H1 (cell line): ENCODE measurements at regions not wholly inside any gene's neighbourhood (a gene's known extent, or its start where the extent isn't known, plus 50 kb on each side); places are given as distances from the start of the nearest gene placed in this dataset.

Experiments
- CTCF ChIA-PET: fragments of 300-600 bp; sonication (Branson Sonifier 250); formaldehyde crosslinking; loops from one replicate; lab custom pipeline; 2021; ENCODE audit not compliant: partially characterized antibody; lab: Charles Lee
- POLR2A ChIA-PET: fragments of 300-600 bp; sonication (Branson Sonifier 250); formaldehyde crosslinking; loops from one replicate; lab custom pipeline; 2021; ENCODE audit warnings: inconsistent platforms; ENCODE audit not compliant: partially characterized antibody; lab: Charles Lee
- DNase-seq, 2 experiments: peaks; one replicate each; pipeline versions ENCODE4 v3.0.0 to v3.0.0-alpha.2; 2010 to 2022; ENCODE audit warnings: low spot score in 2 of 2, low read depth in 1 of 2, mixed read lengths in 1 of 2
- FAIRE-seq: peaks from 2 replicates; lab custom pipeline; 2011; peaks lifted over from hg19 to GRCh38; lab: Jason Lieb, UNC
- H2AFZ ChIP-seq: 2 replicates; pipeline ENCODE4 v1.8.1; 2012; ENCODE audit warnings: low read length, inconsistent platforms
- H2AK5ac ChIP-seq: 2 replicates; pipeline ENCODE4 v1.6.1; 2013; ENCODE audit warnings: low read depth, low read length
- H2BK120ac ChIP-seq: replicated peaks from 2 replicates; pipeline ENCODE3; 2013; ENCODE audit warnings: low read depth, low read length, inconsistent platforms
- H2BK12ac ChIP-seq: 2 replicates; pipeline ENCODE4 v1.6.1; 2013; ENCODE audit warnings: low read depth, low read length
- H2BK15ac ChIP-seq: 2 replicates; pipeline ENCODE4 v1.6.1; 2013; ENCODE audit warnings: low read length
- H2BK20ac ChIP-seq: 2 replicates; pipeline ENCODE4 v1.6.1; 2013; ENCODE audit warnings: low read length
- H2BK5ac ChIP-seq: 2 replicates; pipeline ENCODE4 v1.6.1; 2013; ENCODE audit warnings: low read depth, low read length
- H3K14ac ChIP-seq: 2 replicates; pipeline ENCODE4 v1.6.1; 2013; ENCODE audit warnings: inconsistent platforms; ENCODE audit not compliant: insufficient read length
- H3K18ac ChIP-seq: 2 replicates; pipeline ENCODE4 v1.6.1; 2013; ENCODE audit warnings: low read length; ENCODE audit errors: extremely low read depth
- H3K23ac ChIP-seq: 2 replicates; pipeline ENCODE4 v1.6.1; 2013; ENCODE audit warnings: inconsistent platforms; ENCODE audit not compliant: insufficient read length
- H3K23me2 ChIP-seq: 2 replicates; pipeline ENCODE4 v1.6.1; 2013; ENCODE audit warnings: low read depth, low read length
- H3K27ac ChIP-seq: 2 replicates; pipeline ENCODE4 v1.6.1; 2011; ENCODE audit warnings: low read depth, low read length, inconsistent platforms
- H3K27me3 ChIP-seq, 4 experiments: replicated peaks in 1 of 4; 1 replicate in 1 of 4; 2 replicates in 3 of 4; pipeline versions ENCODE4 v1.6.1 to v1.8.1; 2011 to 2013; ENCODE audit warnings: low read length in 3 of 4, mild to moderate bottlenecking in 3 of 4, inconsistent platforms in 2 of 4, mixed read lengths in 2 of 4, moderate library complexity in 1 of 4; ENCODE audit not compliant: control insufficient read depth in 3 of 4, insufficient read depth in 3 of 4; ENCODE audit errors: extremely low read depth in 1 of 4
- H3K36me3 ChIP-seq, 4 experiments: 2 replicates each; pipeline versions ENCODE4 v1.6.1 to v1.8.1; 2011 to 2013; ENCODE audit warnings: mild to moderate bottlenecking in 4 of 4, low read length in 3 of 4, moderate library complexity in 2 of 4, control low read depth in 1 of 4, inconsistent platforms in 1 of 4; ENCODE audit not compliant: insufficient read depth in 4 of 4, control insufficient read depth in 2 of 4
- H3K4ac ChIP-seq: replicated peaks from 2 replicates; pipeline ENCODE3; 2013; ENCODE audit warnings: low read length, low read depth, mixed read lengths, inconsistent platforms; ENCODE audit not compliant: insufficient read length
- H3K4me1 ChIP-seq, 4 experiments: replicated peaks in 1 of 4; 1 replicate in 1 of 4; 2 replicates in 3 of 4; pipeline versions ENCODE4 v1.6.1 to v1.8.1; 2011 to 2013; ENCODE audit warnings: low read length in 3 of 4, inconsistent platforms in 2 of 4, mixed read lengths in 1 of 4; ENCODE audit not compliant: insufficient read depth in 4 of 4, control insufficient read depth in 3 of 4
- H3K4me2 ChIP-seq, 2 experiments: 2 replicates each; pipeline versions ENCODE4 v1.6.1 to v1.8.1; 2011 to 2013; ENCODE audit warnings: low read depth in 2 of 2, low read length in 2 of 2, control low read depth in 1 of 2, inconsistent platforms in 1 of 2, mild to moderate bottlenecking in 1 of 2; ENCODE audit not compliant: insufficient read depth in 1 of 2
- H3K4me3 ChIP-seq, 4 experiments: fragments of 200-600, 300-600 bp in 1 of 4; sonication (generic), shearing (Covaris generic), sonication (Bioruptor Twin) in 1 of 4; 2 replicates each; pipeline versions ENCODE4 v1.5.1 to v1.8.1; 2011 to 2016; ENCODE audit warnings: low read length in 4 of 4, low read depth in 3 of 4, control low read depth in 2 of 4, inconsistent platforms in 2 of 4, mild to moderate bottlenecking in 2 of 4, mixed read lengths in 1 of 4, moderate library complexity in 1 of 4; ENCODE audit not compliant: insufficient read depth in 2 of 4; ENCODE audit errors: extremely low read depth in 1 of 4
- H3K56ac ChIP-seq: replicated peaks from 2 replicates; pipeline ENCODE3; 2013; ENCODE audit warnings: low read depth, mild to moderate bottlenecking, mixed read lengths, low read length, inconsistent platforms; ENCODE audit not compliant: insufficient read length
- H3K79me1 ChIP-seq: 2 replicates; pipeline ENCODE4 v1.6.1; 2013; ENCODE audit warnings: low read depth, low read length, control low read depth
- H3K79me2 ChIP-seq, 2 experiments: 2 replicates each; pipeline versions ENCODE4 v1.6.1 to v1.8.1; 2012 to 2013; ENCODE audit warnings: low read length in 2 of 2, mild to moderate bottlenecking in 2 of 2, inconsistent platforms in 1 of 2; ENCODE audit not compliant: insufficient read depth in 2 of 2, control insufficient read depth in 1 of 2
- H3K9ac ChIP-seq, 4 experiments: replicated peaks in 1 of 4; 1 replicate in 1 of 4; 2 replicates in 3 of 4; pipeline versions ENCODE4 v1.6.1 to v1.8.1; 2011 to 2013; ENCODE audit warnings: low read depth in 3 of 4, low read length in 3 of 4, control low read depth in 2 of 4, mild to moderate bottlenecking in 2 of 4, moderate library complexity in 2 of 4, inconsistent platforms in 1 of 4; ENCODE audit errors: extremely low read depth in 1 of 4
- H3K9me3 ChIP-seq, 2 experiments: 2 replicates each; pipeline versions ENCODE4 v1.6.1 to v1.8.1; 2012 to 2013; ENCODE audit warnings: mild to moderate bottlenecking in 2 of 2, moderate library complexity in 2 of 2, control low read depth in 1 of 2, inconsistent platforms in 1 of 2, low read depth in 1 of 2, low read length in 1 of 2, mixed read lengths in 1 of 2; ENCODE audit not compliant: insufficient read depth in 2 of 2
- H4K20me1 ChIP-seq, 2 experiments: replicated peaks in 1 of 2; 2 replicates each; pipeline versions ENCODE3 to v1.8.1; 2011 to 2013; ENCODE audit warnings: inconsistent platforms in 2 of 2, low read length in 2 of 2, mild to moderate bottlenecking in 1 of 2; ENCODE audit not compliant: insufficient read depth in 2 of 2, control insufficient read depth in 1 of 2
- H4K5ac ChIP-seq: 2 replicates; pipeline ENCODE4 v1.6.1; 2013; ENCODE audit warnings: low read length, low read depth, mixed read lengths, inconsistent platforms; ENCODE audit not compliant: insufficient read length
- H4K8ac ChIP-seq: 2 replicates; pipeline ENCODE4 v1.8.0; 2013; ENCODE audit warnings: mild to moderate bottlenecking, moderate library complexity, low read length, inconsistent platforms; ENCODE audit not compliant: insufficient read depth; ENCODE audit errors: extremely low read depth
- H4K91ac ChIP-seq: replicated peaks from 2 replicates; pipeline ENCODE3; 2013; ENCODE audit warnings: low read length, mixed read lengths, inconsistent platforms; ENCODE audit not compliant: insufficient read length
- BACH1 ChIP-seq: IDR thresholded peaks from 2 replicates; pipeline ENCODE4 v1.6.1; 2012; ENCODE audit warnings: low read length, improper control_type of control experiment
- CEBPB ChIP-seq: IDR thresholded peaks from 2 replicates; pipeline ENCODE4 v1.6.1; 2012; ENCODE audit warnings: low read depth, low read length
- CHD1 ChIP-seq: IDR thresholded peaks from 2 replicates; pipeline ENCODE4 v1.6.1; 2012; ENCODE audit warnings: low read depth, low read length, improper control_type of control experiment
- EP300 ChIP-seq, 2 experiments: IDR thresholded peaks; 1 replicate in 1 of 2; 2 replicates in 1 of 2; pipeline ENCODE4 v1.6.1; 2011 to 2012; ENCODE audit warnings: low read depth in 2 of 2, low read length in 2 of 2, mild to moderate bottlenecking in 2 of 2, borderline replicate concordance in 1 of 2, inconsistent platforms in 1 of 2, moderate library complexity in 1 of 2
- NRF1 ChIP-seq: IDR thresholded peaks from 2 replicates; pipeline ENCODE4 v1.6.1; 2011; ENCODE audit warnings: mild to moderate bottlenecking, low read depth, low read length, improper control_type of control experiment
- SIN3A ChIP-seq, 2 experiments: IDR thresholded peaks in 1 of 2; conservative IDR thresholded peaks in 1 of 2; 2 replicates each; pipeline ENCODE4 v1.6.1; 2011 to 2012; ENCODE audit warnings: low read length in 2 of 2, improper control_type of control experiment in 1 of 2, low read depth in 1 of 2, mild to moderate bottlenecking in 1 of 2
- TAF1 ChIP-seq: IDR thresholded peaks from 2 replicates; pipeline ENCODE4 v1.6.1; 2011; ENCODE audit warnings: mild to moderate bottlenecking, low read depth, low read length
- TBP ChIP-seq: IDR thresholded peaks from 2 replicates; pipeline ENCODE4 v1.6.1; 2011; ENCODE audit warnings: low read depth, low read length, improper control_type of control experiment
- YY1 ChIP-seq: IDR thresholded peaks from 2 replicates; pipeline ENCODE4 v1.6.1; 2011; ENCODE audit warnings: low read depth, mild to moderate bottlenecking, low read length
- ZNF274 ChIP-seq: IDR thresholded peaks from 2 replicates; pipeline ENCODE4 v1.7.0; 2012; ENCODE audit warnings: low read length, borderline replicate concordance; ENCODE audit errors: extremely low read depth
- WGBS, 2 experiments: shearing (Covaris generic) in 1 of 2; methylation state at CpG; one replicate each; pipeline versions ENCODE4 v1.1.6 to v1.1.7; 2013 to 2015; ENCODE audit warnings: low lambda C conversion rate in 2 of 2, mixed read lengths in 2 of 2, inconsistent platforms in 1 of 2, low coverage in 1 of 2, missing lambda C conversion rate in 1 of 2; ENCODE audit not compliant: insufficient replicate concordance in 2 of 2, insufficient coverage in 1 of 2, insufficient read length in 1 of 2; ENCODE audit errors: extremely low coverage in 1 of 2, missing lambda C conversion rate in 1 of 2; 5-methylcytosine and 5-hydroxymethylcytosine counted together
- TF ChIP-seq, protein P1 (sequence below), 3 experiments: IDR thresholded peaks; 1 replicate in 2 of 3; 2 replicates in 1 of 3; pipeline versions ENCODE4 v1.5.1 to v1.6.1; 2011; ENCODE audit warnings: low read length in 3 of 3, mild to moderate bottlenecking in 3 of 3, inconsistent platforms in 2 of 3, low read depth in 1 of 3, moderate library complexity in 1 of 3; ENCODE audit not compliant: insufficient read depth in 1 of 3; ENCODE audit errors: control extremely low read depth in 1 of 3

DNA sequence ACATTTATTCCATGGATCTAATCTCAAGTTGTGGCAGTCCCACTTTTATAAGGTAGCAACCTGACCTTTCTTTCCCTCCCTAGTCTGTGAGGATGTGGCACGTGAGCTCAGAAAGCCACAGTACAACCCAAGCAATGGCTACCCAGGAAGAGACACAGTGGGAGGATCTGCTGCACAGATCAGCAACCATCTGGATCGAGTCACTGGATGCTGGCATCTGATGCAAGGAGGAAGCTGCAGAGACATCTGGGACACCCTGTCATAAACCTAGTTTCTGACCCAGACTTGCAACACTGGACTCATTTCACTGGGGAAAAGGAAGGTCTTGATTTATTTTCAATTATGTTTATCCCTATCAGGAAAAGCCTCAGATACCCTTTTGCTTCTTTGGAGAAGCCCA is 327.1 kb downstream of the PAPSS1 start:
- H3K14ac ChIP-seq = no peak overlapping the region
- no peaks in the 10 kb centered on the region for H3K79me2 ChIP-seq
- ChIA-PET POLR2A (no interaction called here), CTCF (interaction anchor here (1.4 kb wide), 1 partner anchor 31 kb away, joined by 5 read pairs; no protein-coding TSS in a partner anchor)
- no peak overlapping the region for H3K18ac ChIP-seq
- DNase-seq (no peak), FAIRE-seq (no peak)
- no peaks in the 10 kb centered on the region for H4K20me1 ChIP-seq
- no peaks in the 10 kb centered on the region for H3K4me1 ChIP-seq
- H3K56ac ChIP-seq = no peak overlapping the region
- H3K27ac ChIP-seq = no peak overlapping the region
- no peak overlapping the region for H3K4me2 ChIP-seq
- no peaks in the 10 kb centered on the region for H3K23me2 ChIP-seq
- H3K27me3 ChIP-seq = no peaks in the 10 kb centered on the region
- no peak overlapping the region for H2BK120ac ChIP-seq
- H4K91ac ChIP-seq = no peak overlapping the region
- no peak overlapping the region for H3K23ac ChIP-seq
- no peak overlapping the region for H2BK15ac ChIP-seq
- H4K5ac ChIP-seq = no peak overlapping the region
- 100% methylated on average over 2 of the region's 2 CpGs; no CpG with 5 or more reads in 1 of the 2 experiments for WGBS, 2 experiments
- no peaks in the 10 kb centered on the region for H3K79me1 ChIP-seq
- no peak overlapping the region for H2BK20ac ChIP-seq
- H3K4me3 ChIP-seq = no peak overlapping the region
- peak overlapping the region; percentile 70; the same call in 1 of the 2 replicates for H2AFZ ChIP-seq
- H3K9ac ChIP-seq = no peak overlapping the region
- H2AK5ac ChIP-seq = no peak overlapping the region
- no peak overlapping the region for H2BK5ac ChIP-seq
- H3K9me3 ChIP-seq = no peaks in the 10 kb centered on the region; a peak in 1 of 4 replicates
- H4K8ac ChIP-seq = no peak overlapping the region
- H3K36me3 ChIP-seq = no peaks in the 10 kb centered on the region
- H3K4ac ChIP-seq = no peak overlapping the region
- H2BK12ac ChIP-seq = no peak overlapping the region
- TF ChIP-seq BACH1 (no peak), EP300 (IDR thresholded peaks at IDR 0.05; ENCODE audit: borderline replicate concordance in 1 of 2, low read depth in 2 of 2, low read length in 2 of 2) (no peak), CEBPB (no peak), NRF1 (no peak), TAF1 (no peak), SIN3A (conservative IDR thresholded peaks at IDR 0.05 in 1 of 2, IDR thresholded peaks at IDR 0.05 in 1 of 2; ENCODE audit: low read depth in 1 of 2, low read length in 2 of 2) (no peak), TBP (no peak), ZNF274 (no peak), CHD1 (no peak), YY1 (no peak)
- TF ChIP-seq, protein P1, sequence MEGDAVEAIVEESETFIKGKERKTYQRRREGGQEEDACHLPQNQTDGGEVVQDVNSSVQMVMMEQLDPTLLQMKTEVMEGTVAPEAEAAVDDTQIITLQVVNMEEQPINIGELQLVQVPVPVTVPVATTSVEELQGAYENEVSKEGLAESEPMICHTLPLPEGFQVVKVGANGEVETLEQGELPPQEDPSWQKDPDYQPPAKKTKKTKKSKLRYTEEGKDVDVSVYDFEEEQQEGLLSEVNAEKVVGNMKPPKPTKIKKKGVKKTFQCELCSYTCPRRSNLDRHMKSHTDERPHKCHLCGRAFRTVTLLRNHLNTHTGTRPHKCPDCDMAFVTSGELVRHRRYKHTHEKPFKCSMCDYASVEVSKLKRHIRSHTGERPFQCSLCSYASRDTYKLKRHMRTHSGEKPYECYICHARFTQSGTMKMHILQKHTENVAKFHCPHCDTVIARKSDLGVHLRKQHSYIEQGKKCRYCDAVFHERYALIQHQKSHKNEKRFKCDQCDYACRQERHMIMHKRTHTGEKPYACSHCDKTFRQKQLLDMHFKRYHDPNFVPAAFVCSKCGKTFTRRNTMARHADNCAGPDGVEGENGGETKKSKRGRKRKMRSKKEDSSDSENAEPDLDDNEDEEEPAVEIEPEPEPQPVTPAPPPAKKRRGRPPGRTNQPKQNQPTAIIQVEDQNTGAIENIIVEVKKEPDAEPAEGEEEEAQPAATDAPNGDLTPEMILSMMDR (IDR thresholded peaks at IDR 0.05; ENCODE audit: control extremely low read depth in 1 of 3, insufficient read depth in 1 of 3, low read depth in 1 of 3, low read length in 3 of 3) = no peak
